ENCODE measurements at regions not wholly inside any gene's neighbourhood (a gene's known extent, or its start where the extent isn't known, plus 50 kb on each side); places are given as distances from the start of the nearest gene placed in this dataset.

- TF ChIP-seq CTCF (IDR thresholded peaks at IDR 0.05; ENCODE audit: insufficient read depth, low read length) (no peak), POLR2AphosphoS5 (IDR thresholded peaks at IDR 0.05; ENCODE audit: low read depth) (no peak), GABPA (IDR thresholded peaks at IDR 0.05; ENCODE audit: low read depth) (no peak), REST (IDR thresholded peaks at IDR 0.05; ENCODE audit: insufficient replicate concordance, low read depth) (no peak)
Observed at GRCh38 chr6:208938-209337, 83.3 kb upstream of the DUSP22 start.
